PC-9 (cell line): ENCODE measurements at regions not wholly inside any gene's neighbourhood (a gene's known extent, or its start where the extent isn't known, plus 50 kb on each side); places are given as distances from the start of the nearest gene placed in this dataset.

ENCODE experiments used
- BruUV-seq: library from RNA; stranded (reverse); fragments of 400-500 nt; replicated peaks from 2 replicates; lab custom pipeline; 2021; lab: Mats Ljungman, UMichigan
- CTCF ChIA-PET: fragments of 300-600 bp; sonication (Branson Sonifier 250); formaldehyde crosslinking; loops from one replicate; lab custom pipeline; 2022; ENCODE audit warnings: antibody characterized with exemption; lab: Charles Lee
- POLR2A ChIA-PET: fragments of 300-600 bp; sonication (Branson Sonifier 250); formaldehyde crosslinking; loops from one replicate; lab custom pipeline; 2022; ENCODE audit warnings: antibody characterized with exemption; ENCODE audit not compliant: unreplicated experiment; lab: Charles Lee
- DNase-seq, 2 experiments: peaks; one replicate each; pipeline versions ENCODE4 v3.0.0 to v3.0.0-alpha.2; 2015 to 2022; ENCODE audit warnings: mixed read lengths in 1 of 2
- H2AFZ ChIP-seq: fragments of 200-600 bp; sonication (generic); 2 replicates; pipeline ENCODE4 v1.8.1; 2017; ENCODE audit warnings: antibody characterized with exemption
- H3F3A ChIP-seq: fragments of 200-600 bp; sonication (generic); 2 replicates; pipeline ENCODE4 v1.8.1; 2017; ENCODE audit warnings: antibody characterized with exemption, mild to moderate bottlenecking, low read depth; ENCODE audit not compliant: insufficient read depth
- H3K27ac ChIP-seq: fragments of 200-600 bp; sonication (generic); 2 replicates; pipeline ENCODE4 v1.6.1; 2016; ENCODE audit warnings: mixed run types
- H3K27me3 ChIP-seq: fragments of 200-600 bp; sonication (generic); 2 replicates; pipeline ENCODE4 v1.6.1; 2016; ENCODE audit warnings: low read depth, mixed run types; ENCODE audit not compliant: insufficient read depth
- H3K36me3 ChIP-seq: fragments of 200-600 bp; sonication (generic); 2 replicates; pipeline ENCODE4 v1.6.1; 2016; ENCODE audit warnings: low read depth, mixed run types
- H3K4me1 ChIP-seq: fragments of 200-600 bp; sonication (generic); replicated peaks from 2 replicates; pipeline ENCODE4 v1.6.1; 2016; ENCODE audit warnings: mixed run types; ENCODE audit not compliant: insufficient read depth
- H3K4me2 ChIP-seq: fragments of 200-600 bp; sonication (generic); 2 replicates; pipeline ENCODE4 v1.6.1; 2017; ENCODE audit warnings: mixed run types
- H3K4me3 ChIP-seq: fragments of 200-600 bp; sonication (generic); 2 replicates; pipeline ENCODE4 v1.6.1; 2016; ENCODE audit warnings: mixed run types
- H3K79me2 ChIP-seq: fragments of 200-600 bp; sonication (generic); 2 replicates; pipeline ENCODE4 v1.6.1; 2017; ENCODE audit warnings: low read depth, mixed run types
- H3K9me2 ChIP-seq: fragments of 200-600 bp; sonication (generic); 2 replicates; pipeline ENCODE4 v1.8.1; 2017; ENCODE audit warnings: mild to moderate bottlenecking; ENCODE audit not compliant: insufficient read depth
- H3K9me3 ChIP-seq: fragments of 200-600 bp; sonication (generic); 2 replicates; pipeline ENCODE4 v1.8.1; 2016; ENCODE audit warnings: low read depth; ENCODE audit not compliant: insufficient read depth
- H4K20me1 ChIP-seq: fragments of 200-600 bp; sonication (generic); 2 replicates; pipeline ENCODE4 v1.8.1; 2017; ENCODE audit not compliant: insufficient read depth
- CTCF ChIP-seq: fragments of 200-600 bp; sonication (generic); conservative IDR thresholded peaks from 2 replicates; pipeline ENCODE4 v1.6.1; 2017; ENCODE audit warnings: mixed run types, antibody characterized with exemption, mild to moderate bottlenecking, moderate library complexity
- EZH2 ChIP-seq: fragments of 200-600 bp; sonication (generic); IDR thresholded peaks from 2 replicates; pipeline ENCODE4 v1.8.0; 2017; ENCODE audit warnings: antibody characterized with exemption, low read depth
- intact Hi-C: fragments of 100-400 bp; cut with micrococcal nuclease; formaldehyde crosslinking; loops from one replicate; pipeline ENCODE4 v1.10.0; 2022; ENCODE audit not compliant: unreplicated experiment

- POLR2A ChIA-PET = no interaction called here
- Histone ChIP-seq H3K4me2 (no peak overlapping the region), H3K79me2 (no peaks in the 10 kb centered on the region), H3K4me1 (no peaks in the 10 kb centered on the region), H3K4me3 (no peak overlapping the region), H3K27ac (no peak overlapping the region), H3K27me3 (no peaks in the 10 kb centered on the region), H2AFZ (no peak overlapping the region), H4K20me1 (no peaks in the 10 kb centered on the region), H3K36me3 (no peaks in the 10 kb centered on the region), H3K9me3 (no peaks in the 10 kb centered on the region), H3F3A (no peaks in the 10 kb centered on the region), H3K9me2 (no peaks in the 10 kb centered on the region)
- DNase-seq = no peak
- TF ChIP-seq EZH2 = no peak
- TF ChIP-seq CTCF = no peak
- intact Hi-C loops = no loop called here
- no TSS peak for BruUV-seq
- CTCF ChIA-PET = no interaction called here
Measured at GRCh38 chr2:143847257-143847656, 672.7 kb downstream of the ZEB2 start.

- Histone ChIP-seq H3K9me3 (no peaks in the 10 kb centered on the region), H3K36me3 (no peaks in the 10 kb centered on the region), H3K79me2 (no peaks in the 10 kb centered on the region), H3F3A (no peaks in the 10 kb centered on the region), H3K4me2 (no peak overlapping the region), H4K20me1 (no peaks in the 10 kb centered on the region), H3K27me3 (no peaks in the 10 kb centered on the region; the same call in 1 of the 2 replicates), H2AFZ (no peak overlapping the region), H3K9me2 (no peaks in the 10 kb centered on the region), H3K27ac (no peak overlapping the region), H3K4me3 (no peak overlapping the region), H3K4me1 (no peaks in the 10 kb centered on the region)
- no TSS peak for BruUV-seq
- ChIA-PET POLR2A (no interaction called here), CTCF (no interaction called here)
- intact Hi-C loops = no loop called here
- TF ChIP-seq EZH2 (no peak), CTCF (no peak)
- no peak for DNase-seq
Measured at GRCh38 chr2:143844986-143845385, 674.9 kb downstream of the ZEB2 start.

- Histone ChIP-seq H3K79me2 (no peaks in the 10 kb centered on the region), H3K4me1 (no peaks in the 10 kb centered on the region), H3K9me3 (no peaks in the 10 kb centered on the region), H4K20me1 (no peaks in the 10 kb centered on the region), H3K9me2 (no peaks in the 10 kb centered on the region), H3K27ac (no peak overlapping the region), H2AFZ (no peak overlapping the region), H3K4me3 (no peak overlapping the region), H3K27me3 (no peaks in the 10 kb centered on the region; the same call in 1 of the 2 replicates), H3K36me3 (no peaks in the 10 kb centered on the region), H3K4me2 (no peak overlapping the region), H3F3A (no peaks in the 10 kb centered on the region)
- ChIA-PET POLR2A (no interaction called here), CTCF (no interaction called here)
- no peak for DNase-seq
- no TSS peak for BruUV-seq
- intact Hi-C loops = no loop called here
- no peak for TF ChIP-seq CTCF
- TF ChIP-seq EZH2 = no peak
Measured at GRCh38 chr2:143843686-143844085, 676.2 kb downstream of the ZEB2 start.
